Ammon's horn (tissue), 1 donor: ENCODE measurements at regions not wholly inside any gene's neighbourhood (a gene's known extent, or its start where the extent isn't known, plus 50 kb on each side); places are given as distances from the start of the nearest gene placed in this dataset.
"Not testable (repeated sequence)": the region's sequence is repeated elsewhere in the genome, so short reads cannot be mapped to it uniquely, and the experiment has no call there.

Experiments used
- DNase-seq: peaks from one replicate; pipeline ENCODE4 v3.0.0-alpha.2; 2016; ENCODE audit warnings: low spot score

DNA sequence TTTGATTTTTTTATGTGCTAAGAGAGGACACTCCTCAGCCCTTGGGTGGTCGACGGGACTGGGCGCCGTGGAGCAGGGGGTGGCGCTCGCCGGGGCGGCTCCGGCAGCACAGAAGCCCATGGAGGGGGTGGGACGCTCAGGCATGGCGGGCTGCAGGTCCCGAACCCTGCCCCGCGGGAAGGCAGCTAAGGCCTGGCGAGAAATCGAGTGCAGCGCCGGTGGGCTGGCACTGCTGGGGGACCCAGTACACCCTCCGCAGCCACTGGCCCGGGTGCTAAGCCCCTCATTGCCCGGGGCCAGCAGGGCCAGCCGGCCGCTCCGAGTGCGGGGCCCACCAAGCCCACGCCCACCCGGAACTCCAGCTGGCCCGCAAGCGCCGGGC, 669.7 kb upstream of the CTNND2 start:
- DNase-seq, result not testable (repeated sequence)

- no peak for DNase-seq
Observed at GRCh38 chr5:12570688-12571087, 666.4 kb upstream of the CTNND2 start.

DNA sequence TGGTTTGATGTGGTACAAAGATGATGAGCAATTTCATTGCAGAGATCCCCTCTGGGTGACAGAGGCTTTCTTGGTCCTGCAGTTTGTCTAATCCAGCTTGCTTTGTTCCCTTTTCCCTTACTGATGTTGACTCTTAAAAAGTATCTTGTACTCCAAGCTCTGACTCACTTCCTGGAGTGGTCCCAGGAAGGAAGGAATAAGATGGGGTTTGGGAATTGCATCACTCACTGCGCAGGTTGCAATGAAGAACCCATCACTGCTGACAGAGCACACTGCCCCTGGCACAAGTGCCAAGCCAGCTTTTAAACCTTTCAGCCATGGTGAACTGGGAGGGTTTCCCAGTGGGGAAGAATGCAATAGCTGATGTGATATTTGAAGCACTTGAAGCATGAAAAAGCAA, 662.2 kb upstream of the CTNND2 start:
- DNase-seq, result no peak

DNA sequence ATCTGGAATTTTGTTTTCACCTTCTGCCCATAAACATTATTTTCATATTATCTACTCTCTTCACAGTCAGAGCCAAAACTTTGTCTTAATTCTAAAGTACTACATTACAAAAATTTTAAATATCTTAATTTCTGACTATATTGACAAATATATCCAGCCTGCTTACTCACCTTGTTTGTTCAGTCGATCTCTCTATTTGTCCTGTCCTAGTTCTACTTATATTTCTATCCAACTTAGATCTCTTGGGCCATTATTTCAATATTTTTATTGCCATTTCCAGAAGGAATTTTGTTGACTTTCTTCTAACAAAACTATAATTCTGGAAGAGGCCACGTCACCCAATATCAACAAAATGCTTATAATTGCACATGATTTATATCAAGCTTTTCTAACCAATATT, 652.8 kb upstream of the CTNND2 start:
- no peak for DNase-seq

- no peak for DNase-seq
Observed at GRCh38 chr5:12526113-12526512, 621.9 kb upstream of the CTNND2 start.

DNA sequence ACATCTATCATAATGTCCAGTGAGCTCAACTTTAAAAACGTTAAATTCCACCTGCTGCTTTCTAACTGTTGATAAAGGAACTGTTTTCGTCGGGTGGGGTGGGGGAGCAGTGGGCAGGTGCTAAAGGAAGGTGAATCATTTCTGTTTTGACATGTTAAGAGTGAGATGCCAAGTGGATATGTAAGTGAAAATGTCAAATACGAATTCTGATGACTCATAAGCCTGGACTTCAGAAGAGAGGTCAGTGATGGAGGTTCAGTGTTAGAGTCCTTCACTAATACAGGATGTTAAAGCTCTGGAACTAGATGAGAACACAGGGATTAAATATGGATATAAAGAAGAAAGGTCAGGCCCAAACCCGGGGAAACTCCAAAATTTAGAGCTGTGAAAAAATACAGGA, 617.9 kb upstream of the CTNND2 start:
- no peak for DNase-seq

DNA sequence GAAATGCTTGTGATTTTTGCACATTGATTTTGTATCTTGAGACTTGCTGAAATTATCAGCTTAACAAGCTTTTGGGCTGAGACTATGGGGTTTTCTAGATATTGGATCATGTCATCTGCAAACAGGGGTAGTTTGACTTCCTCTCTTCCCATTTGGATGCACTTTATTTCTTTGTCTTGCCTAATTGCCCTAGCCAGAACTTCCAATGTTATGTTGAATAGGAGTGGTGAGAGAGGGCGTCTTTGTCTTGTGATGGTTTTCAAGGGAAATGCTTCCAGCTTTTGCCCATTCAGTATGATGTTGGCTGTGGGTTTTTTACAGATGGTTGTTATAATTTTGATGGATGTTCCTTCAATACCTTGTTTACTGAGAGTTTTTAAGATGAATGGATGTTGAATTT, 600.7 kb upstream of the CTNND2 start:
- not testable (repeated sequence) for DNase-seq

GRCh38 chr5:12488161-12488560, 583.9 kb upstream of the CTNND2 start:
- no peak for DNase-seq

DNA sequence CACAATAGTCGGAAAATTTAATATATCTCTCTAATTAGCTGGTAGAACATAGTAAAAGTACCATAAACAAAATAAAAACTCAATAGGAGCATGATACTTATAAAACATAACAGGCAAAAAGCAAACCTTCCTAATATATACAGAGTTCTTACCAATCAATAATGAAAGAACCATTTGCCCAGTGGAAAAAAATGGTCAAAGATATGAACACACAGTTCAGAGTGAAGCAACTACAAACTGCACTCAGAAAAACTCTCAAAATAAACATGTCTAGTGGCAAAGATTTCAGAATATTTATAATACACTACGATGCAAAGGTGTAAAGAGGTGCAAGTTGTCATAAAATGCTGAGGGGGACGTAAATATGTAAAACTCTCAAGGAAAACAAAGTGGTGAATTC, 576.2 kb upstream of the CTNND2 start:
- DNase-seq, result no peak

DNA sequence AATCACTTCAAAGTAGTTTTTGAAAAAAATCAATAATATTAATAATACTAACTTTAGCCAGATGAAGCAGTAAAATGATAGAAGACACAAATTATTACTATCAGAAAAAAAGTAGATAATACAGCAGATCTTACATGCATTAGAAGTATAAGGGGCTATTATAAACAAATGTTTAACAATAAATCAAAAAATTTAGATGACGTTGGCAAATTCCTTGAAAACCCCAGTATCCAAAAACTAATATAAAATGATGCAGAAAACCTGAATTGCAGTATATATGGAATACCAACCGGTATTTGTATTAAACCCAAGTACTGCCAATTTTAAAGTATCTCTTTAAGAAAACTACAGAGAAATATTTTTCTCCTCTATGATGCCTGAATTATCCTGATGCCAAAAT, 573.3 kb upstream of the CTNND2 start:
- no peak for DNase-seq

DNA sequence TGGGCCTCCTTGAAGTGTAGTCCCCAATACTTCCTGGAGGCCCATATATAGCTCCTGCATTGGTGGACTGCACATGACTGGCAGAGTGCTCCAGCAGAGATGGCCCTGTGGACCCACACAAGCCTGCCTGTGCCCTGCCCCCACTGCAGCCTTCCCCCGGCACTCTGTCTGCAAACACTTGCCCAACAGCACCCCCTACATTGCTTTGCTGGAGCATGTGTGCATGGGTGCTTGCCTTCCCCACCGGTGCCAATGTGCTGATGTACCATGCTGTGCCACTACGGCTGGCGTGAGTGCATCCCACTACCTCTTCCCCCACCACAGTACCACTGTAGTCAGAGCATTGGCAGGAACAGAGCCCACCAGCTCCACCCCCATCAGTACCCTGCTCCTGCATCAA, 563.6 kb upstream of the CTNND2 start:
- no peak for DNase-seq

GRCh38 chr5:12460493-12461261, 556.4 kb upstream of the CTNND2 start:
- DNase-seq, result no peak

DNA sequence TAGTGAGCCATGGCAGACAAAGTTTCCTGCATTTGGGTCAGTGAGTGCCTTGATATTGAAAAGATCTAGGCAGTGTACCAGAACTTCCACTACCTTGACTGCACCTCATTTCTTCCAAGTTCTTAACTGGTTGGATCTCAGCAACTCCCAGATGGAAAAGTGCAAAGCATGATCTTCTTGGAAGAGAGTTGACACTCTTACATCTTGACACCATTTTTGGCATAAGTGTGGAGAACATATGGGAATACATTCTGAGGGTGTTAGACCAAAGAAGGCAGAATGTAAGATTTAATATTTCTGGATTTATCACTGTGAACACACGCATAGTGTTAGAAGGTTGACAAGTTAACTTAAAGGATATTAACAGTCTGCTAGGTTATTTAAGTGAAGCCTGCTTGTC, 555.1 kb upstream of the CTNND2 start:
- no peak for DNase-seq

- no peak for DNase-seq
Observed at GRCh38 chr5:12419075-12419474, 514.8 kb upstream of the CTNND2 start.

DNA sequence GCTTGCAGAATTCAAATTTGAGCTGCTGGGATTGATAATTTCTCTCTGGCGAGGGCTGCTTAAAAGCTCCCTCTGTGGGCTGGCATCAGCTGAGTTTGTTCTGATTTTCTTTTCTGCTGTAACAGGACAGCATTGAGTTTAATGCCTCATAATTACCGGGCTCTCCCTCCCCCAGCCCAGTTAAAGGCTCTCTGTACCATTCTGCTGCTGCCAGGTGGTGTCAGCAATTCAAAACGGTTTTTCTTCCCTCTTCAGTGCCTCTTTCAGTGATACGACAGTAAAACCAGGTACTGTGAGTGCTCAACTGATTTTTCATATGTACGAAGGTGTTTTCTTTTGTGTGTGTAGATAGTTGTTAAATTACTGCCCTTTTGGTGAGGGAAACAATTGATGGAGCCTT, 509.3 kb upstream of the CTNND2 start:
- DNase-seq, result no peak

DNA sequence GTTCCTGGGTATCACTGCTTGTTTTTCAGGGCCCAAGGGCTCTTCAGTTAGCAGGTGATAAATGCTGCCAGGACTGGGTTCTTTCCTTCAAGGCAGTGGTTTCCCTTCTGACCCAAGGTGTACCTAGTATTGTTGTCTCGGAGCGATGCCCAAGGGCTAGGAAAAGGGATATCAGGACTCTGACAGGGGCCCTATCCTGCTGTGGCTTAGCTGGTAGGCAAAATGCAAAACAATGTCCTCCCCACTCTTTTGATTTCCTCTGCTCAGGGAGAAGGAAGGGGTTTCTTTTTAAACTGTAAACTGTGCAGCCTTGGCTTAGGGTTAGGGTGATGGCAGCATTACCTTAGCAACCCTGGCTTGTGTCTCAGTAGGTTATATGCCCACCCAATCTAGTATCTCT, 508.8 kb upstream of the CTNND2 start:
- no peak for DNase-seq

DNA sequence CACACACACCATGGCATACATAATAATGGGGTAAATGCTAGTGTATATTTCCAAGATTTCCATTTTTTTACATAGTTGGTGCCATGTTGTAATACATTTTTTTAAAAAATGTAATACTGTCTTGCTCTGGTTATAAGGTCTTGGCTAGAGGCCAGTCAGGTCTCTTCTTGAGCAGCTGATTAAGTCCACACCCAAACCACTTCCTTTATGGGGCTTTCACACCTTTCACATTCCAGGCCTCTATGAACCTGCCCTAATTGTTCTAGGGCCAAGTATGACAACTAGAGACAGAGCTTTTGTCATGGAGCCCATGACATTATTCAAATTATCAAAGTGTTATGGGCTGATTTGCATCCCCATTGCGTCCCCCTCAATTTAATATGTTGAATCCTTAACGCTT, 495.6 kb upstream of the CTNND2 start:
- DNase-seq, result no peak

DNA sequence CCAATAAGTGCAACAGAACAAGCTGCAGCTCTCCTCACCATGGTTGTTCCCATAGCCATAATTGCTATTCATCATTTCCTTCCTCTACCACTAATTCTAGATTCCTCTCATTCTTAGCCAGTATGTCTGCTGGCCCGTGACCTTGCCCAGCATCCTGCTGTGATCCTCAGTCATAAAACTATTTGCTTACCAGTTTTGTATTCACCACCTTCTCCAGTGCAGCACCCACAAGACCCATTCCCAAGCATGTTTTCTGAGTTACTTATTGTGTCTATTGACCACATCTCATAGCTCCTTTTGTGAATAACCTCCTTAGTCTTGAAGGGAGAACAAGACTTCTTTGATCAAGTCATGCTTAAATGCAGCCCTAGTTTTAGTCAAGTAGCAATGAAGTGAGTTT, 488.0 kb upstream of the CTNND2 start:
- no peak for DNase-seq

DNA sequence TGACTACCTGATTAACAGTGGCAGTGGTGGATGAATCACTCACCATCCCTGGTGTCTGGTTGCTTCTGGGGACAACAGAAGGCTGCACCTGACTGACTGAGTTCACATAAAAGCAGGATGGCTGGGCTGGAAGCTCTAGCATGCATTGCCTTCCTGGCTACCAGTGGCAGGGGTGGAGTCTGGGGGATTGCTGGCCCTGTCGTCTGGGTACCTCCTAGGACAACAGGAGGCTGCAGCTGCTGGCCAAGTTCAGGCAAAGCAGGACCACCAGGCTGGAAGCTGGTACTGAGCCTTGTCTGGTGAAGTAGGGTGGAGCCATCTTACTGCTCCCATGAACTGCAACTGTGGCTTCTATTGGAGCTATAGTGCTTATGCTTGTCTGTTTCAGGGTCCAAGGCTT, 480.8 kb upstream of the CTNND2 start:
- DNase-seq, result no peak

DNA sequence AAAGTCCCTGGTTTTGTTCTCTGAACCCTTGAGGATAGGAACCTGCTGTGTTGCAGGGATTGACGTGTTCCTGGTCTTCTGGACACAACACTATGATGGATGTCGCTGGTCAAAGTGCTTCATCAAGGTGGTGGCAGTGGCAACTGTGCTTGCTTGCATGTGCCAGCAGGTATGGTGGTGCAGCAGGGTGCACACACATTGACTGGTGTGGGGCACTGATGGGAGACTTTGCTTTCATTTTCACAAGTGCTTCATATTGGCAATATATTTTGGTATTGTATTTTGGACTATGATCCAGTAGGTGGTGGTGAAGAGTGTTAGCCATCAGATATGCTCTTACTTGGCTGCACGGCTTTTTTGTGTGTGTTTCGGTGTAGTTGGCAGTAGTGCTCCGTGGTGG, 479.8 kb upstream of the CTNND2 start:
- no peak for DNase-seq

DNA sequence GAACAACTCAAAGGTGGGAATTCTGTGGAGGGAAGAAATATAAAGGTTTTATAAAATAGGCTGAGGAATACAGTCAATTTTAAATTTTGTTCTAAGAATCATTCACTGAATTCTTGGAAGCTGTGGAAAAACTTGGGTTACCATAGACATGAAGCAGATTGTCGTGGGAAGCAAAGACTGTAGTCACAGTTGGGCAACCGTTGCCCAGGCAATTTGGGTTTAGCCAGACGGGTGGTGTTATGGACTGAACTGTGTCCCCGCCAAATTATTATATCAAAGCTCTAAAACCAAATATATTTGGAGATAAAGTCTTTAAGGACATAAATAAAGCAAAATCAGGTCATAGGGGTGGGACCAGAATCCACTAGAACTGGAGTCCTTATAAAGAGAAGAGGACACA, 463.7 kb upstream of the CTNND2 start:
- DNase-seq, result peak; percentile 26

DNA sequence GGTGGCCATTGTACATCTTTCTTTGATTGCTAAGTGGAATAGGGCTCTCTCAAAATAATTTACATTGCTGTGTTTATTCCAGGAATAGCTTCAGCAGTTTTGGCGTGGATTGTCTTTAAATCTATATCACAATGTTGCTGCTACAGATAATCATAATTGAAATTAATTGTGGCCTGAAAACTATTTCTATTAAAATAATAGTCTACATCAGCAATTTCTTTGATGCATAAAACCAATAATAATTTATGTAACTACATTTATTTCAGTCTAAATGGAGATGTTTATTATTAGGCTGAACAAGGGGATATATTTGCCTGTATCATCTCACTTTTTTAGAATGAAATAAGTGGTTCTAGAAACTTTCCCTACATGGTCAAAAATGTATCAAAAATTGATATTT, 456.0 kb upstream of the CTNND2 start:
- DNase-seq, result no peak

- no peak for DNase-seq
Observed at GRCh38 chr5:12358371-12359090, 454.3 kb upstream of the CTNND2 start.

DNA sequence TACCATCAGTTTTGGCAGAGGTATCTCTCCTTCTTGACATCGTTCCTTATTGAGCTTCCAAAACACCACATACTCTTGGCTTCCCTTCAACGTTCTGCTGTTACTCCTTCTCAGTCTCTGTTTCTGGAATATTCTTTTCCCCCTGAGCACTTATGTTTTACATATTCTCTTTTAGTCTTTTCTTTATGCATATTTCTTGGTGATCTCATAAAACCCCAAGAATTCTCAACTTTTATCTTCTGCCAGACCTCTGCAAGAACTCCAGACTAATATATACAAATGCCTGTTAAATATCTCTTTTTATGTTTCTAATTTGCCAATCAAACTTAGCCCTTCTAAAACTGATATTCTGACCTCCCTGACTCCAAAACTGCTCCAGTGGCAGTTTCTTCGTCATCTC, 453.4 kb upstream of the CTNND2 start:
- DNase-seq, result no peak
